HEK293 (cell line): ENCODE measurements at regions not wholly inside any gene's neighbourhood (a gene's known extent, or its start where the extent isn't known, plus 50 kb on each side); places are given as distances from the start of the nearest gene placed in this dataset.

Source experiments
- SETDB1 ChIP-seq: IDR thresholded peaks from one replicate; pipeline ENCODE4 v1.6.1; 2017; ENCODE audit warnings: mild to moderate bottlenecking, low read length, moderate library complexity, mixed read lengths; ENCODE audit not compliant: insufficient read length
- YY1 ChIP-seq: fragments of 450-650 bp; formaldehyde crosslinking; IDR thresholded peaks from 2 replicates; pipeline ENCODE4 v1.5.1; 2018; ENCODE audit warnings: missing biosample characterization, missing genetic modification characterization
- ZNF10 ChIP-seq: fragments of 450-650 bp; formaldehyde crosslinking; IDR thresholded peaks from 2 replicates; pipeline ENCODE4 v1.5.1; 2017; ENCODE audit warnings: missing biosample characterization, missing genetic modification characterization
- ZNF121 ChIP-seq: fragments of 450-650 bp; formaldehyde crosslinking; IDR thresholded peaks from 2 replicates; pipeline ENCODE4 v1.5.1; 2016; ENCODE audit warnings: missing biosample characterization, missing genetic modification characterization
- ZNF266 ChIP-seq: fragments of 450-650 bp; formaldehyde crosslinking; IDR thresholded peaks from 2 replicates; pipeline ENCODE4 v1.5.1; 2016; ENCODE audit warnings: missing biosample characterization, missing genetic modification characterization, low read depth
- ZNF335 ChIP-seq: fragments of 450-650 bp; formaldehyde crosslinking; conservative IDR thresholded peaks from 2 replicates; pipeline ENCODE4 v1.5.1; 2016; ENCODE audit warnings: missing biosample characterization, missing genetic modification characterization
- ZNF768 ChIP-seq: fragments of 450-650 bp; formaldehyde crosslinking; IDR thresholded peaks from 2 replicates; pipeline ENCODE4 v1.5.1; 2018; ENCODE audit warnings: missing biosample characterization, mild to moderate bottlenecking, missing genetic modification characterization
- ZNF830 ChIP-seq: fragments of 450-650 bp; IDR thresholded peaks from 2 replicates; pipeline ENCODE4 v1.5.0; 2018; ENCODE audit warnings: missing biosample characterization, missing genetic modification characterization, low read depth, mild to moderate bottlenecking, moderate library complexity
- TF ChIP-seq, protein P1 (sequence below): fragments of 450-650 bp; formaldehyde crosslinking; IDR thresholded peaks from 2 replicates; pipeline ENCODE4 v1.5.1; 2016; ENCODE audit warnings: missing biosample characterization, missing genetic modification characterization
- TF ChIP-seq, protein P2 (sequence below): sonication (generic); formaldehyde crosslinking; IDR thresholded peaks from 2 replicates; pipeline ENCODE4 v1.8.1; 2022; ENCODE audit warnings: mild to moderate bottlenecking, moderate library complexity, missing genetic modification reagents
- TF ChIP-seq, protein P3 (sequence below): fragments of 450-650 bp; formaldehyde crosslinking; IDR thresholded peaks from 2 replicates; pipeline ENCODE4 v1.5.1; 2017; ENCODE audit warnings: missing biosample characterization, missing genetic modification characterization

DNA sequence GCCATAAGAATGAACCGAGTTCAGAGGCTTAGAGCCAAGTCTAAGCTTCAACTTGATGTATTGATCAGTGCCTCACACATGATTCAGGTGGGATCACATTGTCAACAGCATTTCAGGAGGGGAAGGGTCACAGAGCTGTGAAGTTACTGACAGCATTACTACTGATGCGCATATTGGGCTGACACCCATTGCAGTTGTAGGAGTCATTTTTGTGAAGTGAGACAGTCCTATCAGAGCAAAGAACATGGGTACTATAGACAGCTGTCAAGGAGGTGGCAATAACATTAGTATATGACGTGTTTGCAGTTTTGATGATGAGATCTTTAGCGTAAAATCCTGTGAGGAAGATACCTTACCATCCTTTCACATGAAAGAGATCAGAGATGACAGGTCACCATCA is 206.0 kb upstream of the RBM19 start:
- no peak for TF ChIP-seq ZNF266 (tag by site-specific recombination)
- TF ChIP-seq, protein P1, sequence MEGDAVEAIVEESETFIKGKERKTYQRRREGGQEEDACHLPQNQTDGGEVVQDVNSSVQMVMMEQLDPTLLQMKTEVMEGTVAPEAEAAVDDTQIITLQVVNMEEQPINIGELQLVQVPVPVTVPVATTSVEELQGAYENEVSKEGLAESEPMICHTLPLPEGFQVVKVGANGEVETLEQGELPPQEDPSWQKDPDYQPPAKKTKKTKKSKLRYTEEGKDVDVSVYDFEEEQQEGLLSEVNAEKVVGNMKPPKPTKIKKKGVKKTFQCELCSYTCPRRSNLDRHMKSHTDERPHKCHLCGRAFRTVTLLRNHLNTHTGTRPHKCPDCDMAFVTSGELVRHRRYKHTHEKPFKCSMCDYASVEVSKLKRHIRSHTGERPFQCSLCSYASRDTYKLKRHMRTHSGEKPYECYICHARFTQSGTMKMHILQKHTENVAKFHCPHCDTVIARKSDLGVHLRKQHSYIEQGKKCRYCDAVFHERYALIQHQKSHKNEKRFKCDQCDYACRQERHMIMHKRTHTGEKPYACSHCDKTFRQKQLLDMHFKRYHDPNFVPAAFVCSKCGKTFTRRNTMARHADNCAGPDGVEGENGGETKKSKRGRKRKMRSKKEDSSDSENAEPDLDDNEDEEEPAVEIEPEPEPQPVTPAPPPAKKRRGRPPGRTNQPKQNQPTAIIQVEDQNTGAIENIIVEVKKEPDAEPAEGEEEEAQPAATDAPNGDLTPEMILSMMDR, result no peak
- TF ChIP-seq ZNF10 (tag by site-specific recombination), result no peak
- no peak for TF ChIP-seq ZNF830
- no peak for TF ChIP-seq ZNF335 (tag by site-specific recombination)
- TF ChIP-seq ZNF121 (tag by site-specific recombination), result no peak
- no peak for TF ChIP-seq SETDB1
- no peak for TF ChIP-seq ZNF768 (tag by site-specific recombination)
- TF ChIP-seq, protein P2, sequence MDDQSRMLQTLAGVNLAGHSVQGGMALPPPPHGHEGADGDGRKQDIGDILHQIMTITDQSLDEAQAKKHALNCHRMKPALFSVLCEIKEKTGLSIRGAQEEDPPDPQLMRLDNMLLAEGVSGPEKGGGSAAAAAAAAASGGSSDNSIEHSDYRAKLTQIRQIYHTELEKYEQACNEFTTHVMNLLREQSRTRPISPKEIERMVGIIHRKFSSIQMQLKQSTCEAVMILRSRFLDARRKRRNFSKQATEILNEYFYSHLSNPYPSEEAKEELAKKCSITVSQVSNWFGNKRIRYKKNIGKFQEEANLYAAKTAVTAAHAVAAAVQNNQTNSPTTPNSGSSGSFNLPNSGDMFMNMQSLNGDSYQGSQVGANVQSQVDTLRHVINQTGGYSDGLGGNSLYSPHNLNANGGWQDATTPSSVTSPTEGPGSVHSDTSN (CRISPR knock-in tag), result no peak
- TF ChIP-seq, protein P3, sequence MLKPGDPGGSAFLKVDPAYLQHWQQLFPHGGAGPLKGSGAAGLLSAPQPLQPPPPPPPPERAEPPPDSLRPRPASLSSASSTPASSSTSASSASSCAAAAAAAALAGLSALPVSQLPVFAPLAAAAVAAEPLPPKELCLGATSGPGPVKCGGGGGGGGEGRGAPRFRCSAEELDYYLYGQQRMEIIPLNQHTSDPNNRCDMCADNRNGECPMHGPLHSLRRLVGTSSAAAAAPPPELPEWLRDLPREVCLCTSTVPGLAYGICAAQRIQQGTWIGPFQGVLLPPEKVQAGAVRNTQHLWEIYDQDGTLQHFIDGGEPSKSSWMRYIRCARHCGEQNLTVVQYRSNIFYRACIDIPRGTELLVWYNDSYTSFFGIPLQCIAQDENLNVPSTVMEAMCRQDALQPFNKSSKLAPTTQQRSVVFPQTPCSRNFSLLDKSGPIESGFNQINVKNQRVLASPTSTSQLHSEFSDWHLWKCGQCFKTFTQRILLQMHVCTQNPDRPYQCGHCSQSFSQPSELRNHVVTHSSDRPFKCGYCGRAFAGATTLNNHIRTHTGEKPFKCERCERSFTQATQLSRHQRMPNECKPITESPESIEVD (tag by site-specific recombination), result no peak
- no peak for TF ChIP-seq YY1 (tag by site-specific recombination)
